GM21390 (cell line): ENCODE measurements at regions not wholly inside any gene's neighbourhood (a gene's known extent, or its start where the extent isn't known, plus 50 kb on each side); places are given as distances from the start of the nearest gene placed in this dataset.
"Not testable (repeated sequence)": the region's sequence is repeated elsewhere in the genome, so short reads cannot be mapped to it uniquely, and the experiment has no call there.

Experiments
- ATAC-seq: cut with Tn5 transposase; IDR thresholded peaks from one replicate; pipeline ENCODE4 v1.9.1; 2021; ENCODE audit not compliant: unreplicated experiment

DNA sequence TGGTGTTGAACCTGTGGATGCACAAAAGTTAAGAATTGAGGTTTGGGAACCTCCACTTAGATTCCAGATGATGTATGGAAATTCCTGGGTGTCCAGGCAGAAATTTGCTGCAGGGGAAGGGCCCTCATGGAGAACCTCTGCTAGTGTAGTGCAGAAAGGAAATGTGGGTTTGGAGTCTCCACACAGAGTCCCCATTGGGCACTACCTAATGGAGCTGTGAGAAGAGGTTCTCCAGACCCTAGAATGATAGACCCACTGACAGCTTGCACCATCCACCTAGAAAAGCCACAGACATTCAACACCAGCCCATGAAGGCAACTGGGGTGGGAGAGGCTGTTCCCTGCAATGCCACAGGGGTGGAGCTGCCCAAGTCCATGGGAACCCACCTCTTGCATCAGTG lies 1032.8 kb upstream of the EPHA6 start:
- ATAC-seq = no peak

GRCh38 chr3:95789111-95789510 lies 1025.3 kb upstream of the EPHA6 start:
- no peak for ATAC-seq

DNA sequence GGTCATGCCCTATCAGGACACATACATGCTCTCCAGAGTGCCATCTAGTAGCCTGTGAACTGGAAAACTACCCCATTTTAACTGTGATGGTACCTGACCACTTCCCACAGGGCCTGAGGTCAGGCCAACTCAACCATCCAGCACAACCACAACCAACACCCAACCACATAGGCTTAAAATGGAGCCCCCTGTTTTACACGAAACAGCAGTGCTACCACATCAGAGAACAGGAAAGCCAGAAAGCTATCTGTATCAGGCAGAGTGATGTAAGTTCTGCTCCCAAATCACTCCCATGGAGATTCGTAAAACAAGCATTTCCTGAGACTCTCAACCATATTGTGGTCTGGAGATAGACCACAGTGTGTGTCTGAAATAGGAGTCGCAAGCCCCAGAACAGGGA lies 1017.3 kb upstream of the EPHA6 start:
- no peak for ATAC-seq

- no peak for ATAC-seq
Observed at GRCh38 chr3:95798628-95799027, 1015.8 kb upstream of the EPHA6 start.

GRCh38 chr3:95810462-95810861 lies 1003.9 kb upstream of the EPHA6 start:
- no peak for ATAC-seq

DNA sequence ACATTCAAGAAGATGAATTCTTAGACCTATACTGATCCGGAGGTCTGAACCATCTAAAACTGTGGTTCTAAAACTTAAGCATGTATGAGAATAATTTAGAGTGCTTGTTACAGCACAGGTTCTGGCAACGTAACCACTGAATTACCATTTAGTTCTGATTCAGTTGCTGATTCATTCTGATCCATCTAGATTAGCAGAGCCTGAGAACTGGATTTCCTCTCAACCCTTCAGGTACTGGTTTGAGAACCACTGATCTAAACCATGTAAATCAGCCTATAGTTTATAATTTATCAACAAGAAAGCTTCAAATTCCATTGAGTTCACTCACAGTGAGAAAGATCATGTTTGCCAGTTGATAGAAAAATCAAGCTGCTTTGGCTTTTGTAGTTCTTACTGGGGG lies 1001.1 kb upstream of the EPHA6 start:
- no peak for ATAC-seq

DNA sequence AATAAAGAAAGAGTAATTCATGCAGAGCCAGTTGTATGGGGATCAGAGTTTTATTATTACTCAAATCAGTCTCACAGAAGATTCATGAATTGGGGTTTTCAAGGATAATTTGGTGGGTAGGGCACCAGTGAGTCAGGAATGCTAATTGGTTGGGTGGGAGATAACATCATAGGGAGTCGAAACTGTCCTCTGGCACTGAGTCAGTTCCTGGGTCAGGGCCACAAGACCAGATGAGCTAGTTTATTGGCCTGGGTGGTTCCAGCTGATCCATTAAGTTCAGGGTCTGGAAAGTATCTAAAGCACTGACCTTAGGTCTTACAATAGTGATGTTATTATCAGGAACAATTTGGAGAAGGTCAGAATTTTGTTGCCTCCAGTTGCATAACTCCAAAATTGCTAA lies 998.6 kb upstream of the EPHA6 start:
- no peak for ATAC-seq

- no peak for ATAC-seq
Observed at GRCh38 chr3:95826419-95826818, 988.0 kb upstream of the EPHA6 start.

- no peak for ATAC-seq
Observed at GRCh38 chr3:95832146-95832545, 982.2 kb upstream of the EPHA6 start.

DNA sequence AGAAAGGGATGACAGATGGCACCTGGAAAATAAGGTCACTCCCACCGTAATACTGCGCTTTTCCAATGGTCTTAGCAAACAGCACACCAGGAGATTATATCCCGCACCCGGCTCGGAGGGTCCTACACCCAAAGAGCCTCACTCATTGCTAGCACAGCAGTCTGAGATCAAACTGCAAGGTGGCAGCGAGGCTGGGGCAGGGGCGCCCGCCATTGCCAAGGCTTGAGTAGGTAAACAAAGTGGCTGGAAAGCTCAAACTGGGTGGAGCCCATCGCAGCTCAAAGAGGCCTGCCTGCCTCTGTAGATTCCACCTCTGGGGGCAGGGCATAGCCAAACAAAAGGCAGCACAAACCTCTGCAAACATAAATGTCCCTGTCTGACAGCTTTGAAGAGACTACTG lies 953.8 kb upstream of the EPHA6 start:
- ATAC-seq = not testable (repeated sequence)

- no peak for ATAC-seq
Observed at GRCh38 chr3:95883801-95884200, 930.6 kb upstream of the EPHA6 start.

DNA sequence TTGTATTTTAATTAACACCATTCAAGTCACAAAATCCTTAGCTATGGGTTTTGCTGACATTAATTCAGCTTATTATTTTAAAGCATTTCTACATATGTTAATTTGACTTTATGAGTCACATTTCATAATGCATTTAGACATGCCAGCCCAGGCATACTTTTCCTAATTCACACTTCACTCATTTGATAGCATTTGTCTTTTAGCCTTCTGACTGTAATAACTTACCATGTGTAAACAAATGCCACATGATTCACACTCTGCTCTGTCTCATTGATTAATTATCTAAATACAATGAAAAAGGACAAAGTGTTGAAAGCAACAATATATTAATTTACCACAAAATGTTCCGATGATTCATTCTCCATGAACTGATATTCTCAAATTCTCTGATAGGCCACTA lies 927.8 kb upstream of the EPHA6 start:
- ATAC-seq = no peak

DNA sequence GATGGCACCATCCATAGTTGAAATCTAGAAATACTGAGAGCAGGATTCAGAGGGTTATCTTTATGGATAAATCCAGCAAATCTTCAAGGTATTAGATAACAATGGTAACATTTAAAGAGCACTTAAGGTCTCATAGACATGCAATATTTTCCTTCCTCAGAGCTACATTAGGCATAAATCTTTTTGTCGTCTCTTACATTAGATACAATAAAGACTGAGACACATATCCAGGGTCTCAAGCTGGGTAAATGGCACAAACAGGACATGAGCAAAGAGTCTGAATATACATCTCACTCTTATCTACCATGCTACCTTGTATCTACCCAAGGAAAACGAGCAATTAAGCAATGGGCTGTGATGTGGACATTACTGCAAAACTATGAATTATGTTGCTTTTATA lies 927.3 kb upstream of the EPHA6 start:
- no peak for ATAC-seq

DNA sequence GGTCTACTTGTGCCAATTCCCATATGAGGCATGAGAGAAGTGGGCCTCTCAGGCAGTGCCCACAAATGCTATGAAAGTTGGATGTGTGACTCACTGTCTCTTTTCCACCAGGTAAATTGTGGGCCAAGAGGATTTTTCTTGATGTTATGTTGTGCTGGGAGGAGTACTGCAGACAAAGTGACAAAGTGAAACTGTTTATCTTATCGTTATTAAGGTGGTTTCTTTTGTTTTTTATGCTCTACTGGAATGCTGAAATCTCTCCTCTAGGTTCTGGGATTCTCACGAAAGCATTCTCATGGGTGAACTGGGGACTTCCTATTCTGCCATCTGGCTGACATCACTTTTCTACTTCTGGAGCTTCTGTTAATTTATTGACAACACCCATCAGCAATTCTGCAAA lies 919.6 kb upstream of the EPHA6 start:
- ATAC-seq = no peak

GRCh38 chr3:95899494-95899893 lies 914.9 kb upstream of the EPHA6 start:
- ATAC-seq = no peak

- no peak for ATAC-seq
Observed at GRCh38 chr3:95899911-95900310, 914.5 kb upstream of the EPHA6 start.

- ATAC-seq = no peak
Observed at GRCh38 chr3:95901948-95902347, 912.4 kb upstream of the EPHA6 start.

DNA sequence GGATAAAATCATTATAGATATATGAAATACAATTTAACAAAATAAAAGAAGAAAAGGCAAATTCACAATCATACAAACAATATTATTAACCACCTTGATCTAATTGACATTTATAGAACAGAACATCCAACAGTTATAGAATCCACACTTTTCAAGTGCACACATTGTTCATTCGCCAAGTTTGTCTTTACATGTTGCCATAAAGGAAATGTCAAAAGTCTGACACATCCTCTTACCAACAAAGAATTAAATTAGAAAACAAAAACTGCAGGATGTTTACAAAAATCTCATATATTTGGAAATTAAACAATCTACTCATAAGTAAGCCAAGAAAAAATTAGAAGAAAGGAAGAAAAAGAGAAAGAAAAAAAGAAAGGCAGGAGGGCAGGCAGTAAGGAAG lies 909.2 kb upstream of the EPHA6 start:
- ATAC-seq = no peak

GRCh38 chr3:95911767-95912166 lies 902.6 kb upstream of the EPHA6 start:
- no peak for ATAC-seq

DNA sequence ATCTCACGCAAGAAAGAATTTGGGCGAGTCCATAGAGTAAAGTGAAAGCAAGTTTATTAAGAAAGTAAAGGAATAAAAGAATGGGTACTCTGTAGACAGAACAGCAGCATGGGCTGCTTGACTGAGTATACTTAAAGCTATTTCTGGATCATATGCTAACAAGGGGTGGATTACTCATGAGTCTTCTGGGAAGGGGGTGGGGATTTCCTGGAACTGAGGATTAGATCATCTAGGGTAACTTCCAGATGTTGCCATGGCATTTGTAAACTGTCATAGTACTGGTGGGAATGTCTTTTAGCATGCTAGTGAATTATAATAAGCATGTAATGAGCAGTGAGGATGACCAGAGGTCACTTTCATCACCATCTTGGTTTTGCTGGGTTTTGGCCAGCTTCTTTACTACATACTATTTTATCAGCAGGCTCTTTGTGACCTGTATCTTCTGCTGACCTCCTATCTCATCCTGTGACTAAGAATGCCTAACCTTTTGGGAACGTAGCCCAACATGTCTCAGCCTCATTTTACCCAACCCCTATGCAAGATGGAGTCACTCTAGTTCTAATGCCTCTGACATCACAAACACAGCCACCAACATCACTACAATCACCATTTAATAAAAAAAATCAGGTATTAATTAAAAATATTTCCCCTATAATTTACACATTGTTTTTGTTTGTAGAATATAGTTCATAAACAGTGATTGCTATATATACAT lies 890.7 kb upstream of the EPHA6 start:
- no peak for ATAC-seq

DNA sequence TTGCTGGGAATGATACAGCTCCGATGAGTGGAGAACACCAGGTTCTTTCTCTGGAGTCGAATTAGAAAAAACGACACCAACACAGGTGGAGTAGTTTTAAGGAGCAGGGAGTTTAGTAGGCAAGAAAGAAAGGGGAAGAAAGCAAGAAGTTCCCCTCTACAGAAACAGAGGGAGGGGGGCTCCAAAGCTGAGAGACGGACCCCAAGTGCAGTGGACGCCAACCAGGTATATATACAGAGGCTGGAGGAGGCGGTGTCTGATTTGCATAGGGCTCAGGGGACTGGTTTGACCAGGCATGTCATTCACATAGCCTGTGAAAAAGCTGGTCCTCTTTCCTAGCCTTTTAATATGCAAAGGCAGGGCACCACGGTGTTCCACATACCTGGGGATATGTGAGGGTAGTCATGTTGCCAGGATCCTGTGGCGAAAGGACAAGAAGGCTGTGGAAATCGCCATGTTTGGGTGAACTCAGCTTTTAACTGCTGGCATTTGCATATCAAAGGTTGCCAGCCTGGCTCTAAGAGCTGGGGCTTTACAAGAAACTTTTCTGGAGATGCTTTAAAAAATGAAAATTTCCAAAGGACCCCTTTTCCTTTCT lies 887.4 kb upstream of the EPHA6 start:
- ATAC-seq = no peak

GRCh38 chr3:95934181-95934580 lies 880.2 kb upstream of the EPHA6 start:
- ATAC-seq = no peak

- no peak for ATAC-seq
Observed at GRCh38 chr3:95939235-95939809, 875.1 kb upstream of the EPHA6 start.
